Ishikawa (cell line): ENCODE measurements at regions not wholly inside any gene's neighbourhood (a gene's known extent, or its start where the extent isn't known, plus 50 kb on each side); places are given as distances from the start of the nearest gene placed in this dataset.

ENCODE experiments used
- CEBPB ChIP-seq: IDR thresholded peaks from 2 replicates; pipeline ENCODE4 v1.6.1; 2012
- CREB1 ChIP-seq: IDR thresholded peaks from 2 replicates; pipeline ENCODE4 v1.6.1; 2012; ENCODE audit warnings: low read depth
- EGR1 ChIP-seq: IDR thresholded peaks from 2 replicates; pipeline ENCODE4 v1.6.1; 2012
- EP300 ChIP-seq: IDR thresholded peaks from 2 replicates; pipeline ENCODE4 v1.6.1; 2012; ENCODE audit warnings: borderline replicate concordance
- FOXM1 ChIP-seq: IDR thresholded peaks from 2 replicates; pipeline ENCODE4 v1.6.1; 2012; ENCODE audit warnings: low read depth, borderline replicate concordance
- MAX ChIP-seq: IDR thresholded peaks from 2 replicates; pipeline ENCODE4 v1.6.1; 2012
- NFIC ChIP-seq: IDR thresholded peaks from 2 replicates; pipeline ENCODE4 v1.6.1; 2012
- RAD21 ChIP-seq: IDR thresholded peaks from 2 replicates; pipeline ENCODE4 v1.6.1; 2012; ENCODE audit warnings: low read depth
- REST ChIP-seq: IDR thresholded peaks from 2 replicates; pipeline ENCODE4 v1.6.1; 2012; ENCODE audit warnings: low read depth, mild to moderate bottlenecking
- TAF1 ChIP-seq: IDR thresholded peaks from 2 replicates; pipeline ENCODE4 v1.6.1; 2012; ENCODE audit warnings: low read depth, mild to moderate bottlenecking
- TCF12 ChIP-seq: IDR thresholded peaks from 2 replicates; pipeline ENCODE4 v1.6.1; 2012; ENCODE audit warnings: low read depth
- TEAD4 ChIP-seq: IDR thresholded peaks from 2 replicates; pipeline ENCODE4 v1.6.1; 2012
- USF1 ChIP-seq: IDR thresholded peaks from 2 replicates; pipeline ENCODE4 v1.6.1; 2012
- YY1 ChIP-seq: IDR thresholded peaks from 2 replicates; pipeline ENCODE4 v1.6.1; 2012; ENCODE audit warnings: low read depth
- ZBTB7A ChIP-seq: IDR thresholded peaks from 2 replicates; pipeline ENCODE4 v1.6.1; 2012; ENCODE audit warnings: low read depth

GRCh38 chr20:51118985-51119527 lies 96.1 kb upstream of the KCNG1 start:
- TF ChIP-seq NFIC (no peak), TAF1 (no peak), CEBPB (no peak), YY1 (no peak), RAD21 (no peak), EP300 (no peak), CREB1 (no peak), TEAD4 (no peak), REST (no peak), ZBTB7A (no peak), MAX (no peak), USF1 (no peak), TCF12 (no peak), FOXM1 (no peak), EGR1 (no peak)

- TF ChIP-seq TEAD4 (no peak), MAX (no peak), ZBTB7A (no peak), REST (no peak)
Observed at GRCh38 chr20:51118216-51118615, 95.3 kb upstream of the KCNG1 start.

- TF ChIP-seq TCF12 = no peak
- no peak for TF ChIP-seq NFIC
- TF ChIP-seq TAF1 = no peak
- TF ChIP-seq REST = no peak
- TF ChIP-seq ZBTB7A = no peak
- no peak for TF ChIP-seq MAX
- no peak for TF ChIP-seq EP300
- no peak for TF ChIP-seq FOXM1
- TF ChIP-seq CEBPB = no peak
- TF ChIP-seq TEAD4 = no peak
- no peak for TF ChIP-seq YY1
- no peak for TF ChIP-seq RAD21
- no peak for TF ChIP-seq USF1
- TF ChIP-seq CREB1 = no peak
- TF ChIP-seq EGR1 = no peak
Observed at GRCh38 chr20:51116765-51117686, 94.1 kb upstream of the KCNG1 start.

GRCh38 chr20:51111290-51111689 lies 88.4 kb upstream of the KCNG1 start:
- TF ChIP-seq CEBPB (no peak), EP300 (no peak), NFIC (no peak), TAF1 (no peak), RAD21 (no peak), YY1 (no peak), EGR1 (no peak), TCF12 (no peak), FOXM1 (no peak), REST (no peak), MAX (no peak), USF1 (no peak), CREB1 (no peak), ZBTB7A (no peak), TEAD4 (no peak)
